Kidney (tissue), 13 donors: ENCODE measurements at regions not wholly inside any gene's neighbourhood (a gene's known extent, or its start where the extent isn't known, plus 50 kb on each side); places are given as distances from the start of the nearest gene placed in this dataset.
A peak's percentile ranks its signal among the peaks of the same experiment; 100 is the strongest.

Source experiments
- DNase-seq, 5 donors: peaks; one replicate each; pipeline ENCODE4 v3.0.0-alpha.2; 2013 to 2020
- FAIRE-seq: peaks from 2 replicates; lab custom pipeline; 2012; peaks lifted over from hg19 to GRCh38; lab: Jason Lieb, UNC
- H3K27ac ChIP-seq, 2 donors: one replicate each; pipeline ENCODE4 v1.7.0; 2013; ENCODE audit warnings: low read depth in 2 of 2, low read length in 2 of 2, inconsistent platforms in 1 of 2
- H3K27me3 ChIP-seq: one replicate; pipeline ENCODE4 v1.7.1; 2013; ENCODE audit warnings: low read length, inconsistent platforms; ENCODE audit not compliant: control insufficient read depth, insufficient read depth
- H3K36me3 ChIP-seq, 3 donors: one replicate each; pipeline versions ENCODE4 v1.7.0 to v1.7.1; 2013; ENCODE audit warnings: low read length in 3 of 3, control low read depth in 1 of 3, inconsistent platforms in 1 of 3; ENCODE audit not compliant: insufficient read depth in 3 of 3, control insufficient read depth in 2 of 3
- H3K4me1 ChIP-seq, 3 donors: one replicate each; pipeline versions ENCODE4 v1.7.0 to v1.7.1; 2013; ENCODE audit warnings: low read length in 3 of 3, inconsistent platforms in 1 of 3, low read depth in 1 of 3; ENCODE audit not compliant: control insufficient read depth in 2 of 3, insufficient read depth in 2 of 3
- H3K4me3 ChIP-seq, 3 donors: one replicate each; pipeline versions ENCODE4 v1.7.0 to v1.8.1; 2013; ENCODE audit warnings: low read length in 3 of 3, control low read depth in 1 of 3, inconsistent platforms in 1 of 3
- H3K9ac ChIP-seq, 3 donors: one replicate each; pipeline versions ENCODE4 v1.7.0 to v1.7.1; 2013; ENCODE audit warnings: low read length in 3 of 3, control low read depth in 1 of 3, inconsistent platforms in 1 of 3
- H3K9me3 ChIP-seq, 3 donors: one replicate each; pipeline versions ENCODE4 v1.7.0 to v1.7.1; 2013; ENCODE audit warnings: low read length in 3 of 3, control low read depth in 1 of 3, inconsistent platforms in 1 of 3; ENCODE audit not compliant: control insufficient read depth in 2 of 3, insufficient read depth in 1 of 3
- intact Hi-C: fragments of 100-400 bp; cut with DNase I; formaldehyde crosslinking; loops from one replicate; pipeline ENCODE4 v1.11.1; 2022
- TF ChIP-seq, protein P1 (sequence below): IDR thresholded peaks from 3 replicates; pipeline ENCODE4 v1.5.1; 2012; ENCODE audit warnings: mild to moderate bottlenecking, moderate library complexity, borderline replicate concordance; ENCODE audit not compliant: insufficient read depth; ENCODE audit errors: extremely low read depth
- donor health status: control.
- donor health status: control.
- donor health status: control.
- donor health status: control.
- donor health status: control.
- donor health status: DM: yes; HTN: yes; CAD: no.
- donor health status: Normal renal cell carcinoma (clear cell type).

DNA sequence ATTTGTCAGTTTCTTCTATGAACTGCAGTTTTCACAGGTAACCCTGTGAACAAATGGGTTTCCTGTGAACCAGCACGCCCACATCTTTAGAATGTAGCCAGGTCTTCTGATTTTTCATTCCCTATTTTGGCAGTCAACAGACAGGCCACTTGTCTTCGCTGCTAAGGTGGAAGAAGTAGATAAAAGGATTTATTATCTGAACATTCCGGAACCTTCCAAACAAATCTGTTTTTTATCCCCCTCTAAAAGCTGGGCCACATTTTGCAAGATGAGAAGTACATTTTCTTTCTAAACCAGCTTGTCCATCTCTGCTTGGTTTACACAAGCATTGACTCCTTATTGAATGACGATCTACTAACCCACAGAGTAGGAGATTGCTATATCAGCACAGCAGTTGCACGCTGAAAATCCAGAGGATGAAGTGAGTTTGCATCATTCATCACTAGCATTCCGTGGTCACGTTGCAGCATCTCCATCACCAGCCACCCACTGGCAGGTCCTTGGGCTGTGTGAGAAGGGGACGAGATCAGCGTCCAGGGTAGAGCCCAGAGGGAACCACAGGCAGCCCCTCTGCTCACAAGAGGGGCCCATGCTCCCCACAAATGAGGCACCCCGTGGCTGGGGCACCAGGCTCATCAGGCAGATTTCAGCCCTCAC lies 83.5 kb downstream of the TOMM20 start:
- DNase-seq (peak in 1 of 5 donors; percentile 45), FAIRE-seq (no peak)
- Histone ChIP-seq H3K36me3 (no peaks in the 10 kb centered on the region), H3K4me1 (peaks cover 0 to 6% (median 0%) of the 10 kb centered on the region in 3 donors), H3K27me3 (no peaks in the 10 kb centered on the region), H3K4me3 (no peak overlapping the region), H3K9ac (no peak overlapping the region), H3K27ac (no peak overlapping the region), H3K9me3 (no peaks in the 10 kb centered on the region)
- intact Hi-C loops = no loop called here
- TF ChIP-seq, protein P1, sequence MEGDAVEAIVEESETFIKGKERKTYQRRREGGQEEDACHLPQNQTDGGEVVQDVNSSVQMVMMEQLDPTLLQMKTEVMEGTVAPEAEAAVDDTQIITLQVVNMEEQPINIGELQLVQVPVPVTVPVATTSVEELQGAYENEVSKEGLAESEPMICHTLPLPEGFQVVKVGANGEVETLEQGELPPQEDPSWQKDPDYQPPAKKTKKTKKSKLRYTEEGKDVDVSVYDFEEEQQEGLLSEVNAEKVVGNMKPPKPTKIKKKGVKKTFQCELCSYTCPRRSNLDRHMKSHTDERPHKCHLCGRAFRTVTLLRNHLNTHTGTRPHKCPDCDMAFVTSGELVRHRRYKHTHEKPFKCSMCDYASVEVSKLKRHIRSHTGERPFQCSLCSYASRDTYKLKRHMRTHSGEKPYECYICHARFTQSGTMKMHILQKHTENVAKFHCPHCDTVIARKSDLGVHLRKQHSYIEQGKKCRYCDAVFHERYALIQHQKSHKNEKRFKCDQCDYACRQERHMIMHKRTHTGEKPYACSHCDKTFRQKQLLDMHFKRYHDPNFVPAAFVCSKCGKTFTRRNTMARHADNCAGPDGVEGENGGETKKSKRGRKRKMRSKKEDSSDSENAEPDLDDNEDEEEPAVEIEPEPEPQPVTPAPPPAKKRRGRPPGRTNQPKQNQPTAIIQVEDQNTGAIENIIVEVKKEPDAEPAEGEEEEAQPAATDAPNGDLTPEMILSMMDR = no peak

DNA sequence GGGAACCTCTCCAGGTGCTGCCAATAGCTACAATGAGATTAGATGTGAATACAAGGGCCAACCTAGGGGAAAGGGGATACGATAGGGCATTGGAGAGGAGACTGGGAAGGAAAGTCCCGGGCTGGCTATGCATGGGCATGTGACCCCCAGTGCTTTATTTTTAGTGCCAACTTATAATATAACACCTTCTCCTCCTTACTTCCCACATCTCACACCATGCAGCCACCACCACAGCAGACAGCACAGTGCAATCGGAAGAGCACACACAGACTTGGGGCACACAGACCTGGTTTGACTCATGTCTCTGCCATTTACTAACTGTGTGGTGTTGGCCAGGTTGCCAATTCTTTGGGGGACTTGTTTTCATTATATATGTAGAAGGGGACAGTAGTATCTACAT lies 85.4 kb downstream of the TOMM20 start:
- Histone ChIP-seq H3K27ac (no peak overlapping the region), H3K27me3 (no peaks in the 10 kb centered on the region), H3K9ac (no peak overlapping the region), H3K36me3 (no peaks in the 10 kb centered on the region), H3K9me3 (no peaks in the 10 kb centered on the region), H3K4me3 (no peak overlapping the region), H3K4me1 (peaks cover 0 to 6% (median 0%) of the 10 kb centered on the region in 3 donors)
- intact Hi-C loops = no loop called here
- DNase-seq (no peak), FAIRE-seq (no peak)
- TF ChIP-seq, protein P1 = no peak

GRCh38 chr1:235038701-235039100 lies 89.9 kb downstream of the TOMM20 start:
- Histone ChIP-seq H3K27ac (no peak overlapping the region), H3K9me3 (no peaks in the 10 kb centered on the region), H3K27me3 (no peaks in the 10 kb centered on the region), H3K4me3 (no peak overlapping the region), H3K9ac (no peak overlapping the region), H3K36me3 (no peaks in the 10 kb centered on the region), H3K4me1 (peaks cover 0 to 3% (median 0%) of the 10 kb centered on the region in 3 donors)
- DNase-seq = no peak
- FAIRE-seq = no peak
- intact Hi-C loops = no loop called here
- TF ChIP-seq, protein P1 = no peak
